Trophoblast cell (in vitro differentiated cells and primary cell): ENCODE measurements at regions not wholly inside any gene's neighbourhood (a gene's known extent, or its start where the extent isn't known, plus 50 kb on each side); places are given as distances from the start of the nearest gene placed in this dataset.
"Not testable (repeated sequence)": the region's sequence is repeated elsewhere in the genome, so short reads cannot be mapped to it uniquely, and the experiment has no call there.

ENCODE experiments used
- DNase-seq, 2 donors: peaks; one replicate each; pipeline ENCODE4 v3.0.0-alpha.2; 2016
- H2AFZ ChIP-seq: 2 replicates; pipeline ENCODE4 v1.6.1; 2013; ENCODE audit warnings: low read length, moderate library complexity, mild to moderate bottlenecking; ENCODE audit not compliant: insufficient read depth, poor library complexity
- H2AK5ac ChIP-seq: 2 replicates; pipeline ENCODE4 v1.6.1; 2013; ENCODE audit warnings: mild to moderate bottlenecking, low read length
- H2BK120ac ChIP-seq: 2 replicates; pipeline ENCODE4 v1.6.1; 2013; ENCODE audit warnings: low read length, mild to moderate bottlenecking, moderate library complexity; ENCODE audit not compliant: insufficient read depth, poor library complexity
- H2BK12ac ChIP-seq: 2 replicates; pipeline ENCODE4 v1.6.1; 2013; ENCODE audit warnings: mild to moderate bottlenecking, low read length, moderate library complexity
- H2BK5ac ChIP-seq: 2 replicates; pipeline ENCODE4 v1.6.1; 2013; ENCODE audit warnings: low read length, low read depth, moderate library complexity, mild to moderate bottlenecking; ENCODE audit not compliant: poor library complexity
- H3K14ac ChIP-seq: 2 replicates; pipeline ENCODE4 v1.6.1; 2013; ENCODE audit warnings: mild to moderate bottlenecking, low read length
- H3K18ac ChIP-seq: 2 replicates; pipeline ENCODE4 v1.6.1; 2013; ENCODE audit warnings: mild to moderate bottlenecking, low read length
- H3K23ac ChIP-seq: 2 replicates; pipeline ENCODE4 v1.6.1; 2013; ENCODE audit warnings: low read length
- H3K27ac ChIP-seq: 2 replicates; pipeline ENCODE4 v1.5.1; 2013; ENCODE audit warnings: low read depth, mild to moderate bottlenecking, inconsistent platforms, low read length, moderate library complexity
- H3K27me3 ChIP-seq: 2 replicates; pipeline ENCODE4 v1.6.1; 2013; ENCODE audit warnings: inconsistent platforms, mild to moderate bottlenecking, low read length, moderate library complexity; ENCODE audit not compliant: insufficient read depth
- H3K36me3 ChIP-seq, 2 experiments: 1 replicate in 1 of 2; 2 replicates in 1 of 2; pipeline ENCODE4 v1.6.1; 2013; ENCODE audit warnings: low read length in 2 of 2, mild to moderate bottlenecking in 2 of 2, moderate library complexity in 1 of 2; ENCODE audit not compliant: insufficient read depth in 2 of 2, control insufficient read depth in 1 of 2
- H3K4ac ChIP-seq: 2 replicates; pipeline ENCODE4 v1.6.1; 2013; ENCODE audit warnings: low read depth, mild to moderate bottlenecking, low read length, moderate library complexity
- H3K4me1 ChIP-seq, 2 experiments: 1 replicate in 1 of 2; 2 replicates in 1 of 2; pipeline ENCODE4 v1.6.1; 2013; ENCODE audit warnings: low read length in 2 of 2, mild to moderate bottlenecking in 2 of 2, moderate library complexity in 1 of 2; ENCODE audit not compliant: insufficient read depth in 2 of 2, control insufficient read depth in 1 of 2
- H3K4me2 ChIP-seq: 2 replicates; pipeline ENCODE4 v1.6.1; 2013; ENCODE audit warnings: inconsistent platforms, mild to moderate bottlenecking, low read length, moderate library complexity
- H3K4me3 ChIP-seq: 2 replicates; pipeline ENCODE4 v1.5.1; 2013; ENCODE audit warnings: mild to moderate bottlenecking, low read depth, low read length, inconsistent platforms
- H3K79me1 ChIP-seq: one replicate; pipeline ENCODE4 v1.6.1; 2013; ENCODE audit warnings: low read length
- H3K79me2 ChIP-seq: 2 replicates; pipeline ENCODE4 v1.6.1; 2013; ENCODE audit warnings: low read length, mild to moderate bottlenecking; ENCODE audit not compliant: control insufficient read depth, insufficient read depth, poor library complexity
- H3K9ac ChIP-seq: 2 replicates; pipeline ENCODE4 v1.6.1; 2013; ENCODE audit warnings: mild to moderate bottlenecking, low read length
- H3K9me3 ChIP-seq: 2 replicates; pipeline ENCODE4 v1.6.1; 2013; ENCODE audit warnings: low read depth, mild to moderate bottlenecking, control low read depth, inconsistent platforms, low read length; ENCODE audit not compliant: insufficient read depth
- H4K12ac ChIP-seq: 2 replicates; pipeline ENCODE4 v1.6.1; 2013; ENCODE audit warnings: low read depth, mild to moderate bottlenecking, low read length, moderate library complexity
- H4K8ac ChIP-seq: 2 replicates; pipeline ENCODE4 v1.6.1; 2013; ENCODE audit warnings: low read depth, mild to moderate bottlenecking, low read length, moderate library complexity
- H4K91ac ChIP-seq: one replicate; pipeline ENCODE4 v1.6.1; 2013; ENCODE audit warnings: low read depth, mild to moderate bottlenecking, low read length, moderate library complexity
- whole genome bisulfite sequencing: extraction: QIAGEN DNeasy Blood & Tissue Kit; methylation state at CpG from one replicate; pipeline ENCODE4 v1.1.7; 2013; ENCODE audit warnings: missing lambda C conversion rate; ENCODE audit not compliant: insufficient read length, insufficient coverage; ENCODE audit errors: extremely low coverage; 5-methylcytosine and 5-hydroxymethylcytosine counted together

- not testable (repeated sequence) for H2BK120ac ChIP-seq, H3K79me1 ChIP-seq, H4K12ac ChIP-seq, H3K14ac ChIP-seq, H3K4me3 ChIP-seq, H3K9ac ChIP-seq, H2BK12ac ChIP-seq, H3K23ac ChIP-seq, H3K27ac ChIP-seq, DNase-seq, H2AFZ ChIP-seq, H3K9me3 ChIP-seq, H3K4me2 ChIP-seq, H3K18ac ChIP-seq, H3K4ac ChIP-seq, H2BK5ac ChIP-seq, H2AK5ac ChIP-seq, H4K91ac ChIP-seq, H3K27me3 ChIP-seq, H4K8ac ChIP-seq, H3K4me1 ChIP-seq, H3K79me2 ChIP-seq, H3K36me3 ChIP-seq
- WGBS: no CpG with 5 or more reads among the region's 20 CpGs
Observed at GRCh38 chr1:95297906-95298305, 63.9 kb downstream of the RWDD3 start.

- Histone ChIP-seq H4K8ac (no peak overlapping the region), H3K9me3 (no peaks in the 10 kb centered on the region), H3K4me1 (no peaks in the 10 kb centered on the region), H3K79me2 (no peaks in the 10 kb centered on the region), H2BK5ac (no peak overlapping the region), H3K9ac (no peak overlapping the region), H2AK5ac (no peak overlapping the region), H3K79me1 (no peaks in the 10 kb centered on the region), H2BK12ac (no peak overlapping the region), H3K27ac (no peak overlapping the region), H3K4ac (no peak overlapping the region), H4K91ac (no peak overlapping the region), H2AFZ (no peak overlapping the region), H4K12ac (no peak overlapping the region), H3K23ac (no peak overlapping the region), H3K36me3 (no peaks in the 10 kb centered on the region), H2BK120ac (no peak overlapping the region), H3K14ac (no peak overlapping the region), H3K27me3 (no peaks in the 10 kb centered on the region), H3K18ac (no peak overlapping the region), H3K4me3 (no peak overlapping the region), H3K4me2 (no peak overlapping the region)
- no peak for DNase-seq
Observed at GRCh38 chr1:95301091-95301490, 67.1 kb downstream of the RWDD3 start.

- Histone ChIP-seq H2BK12ac (no peak overlapping the region), H2AFZ (no peak overlapping the region), H2AK5ac (no peak overlapping the region), H3K14ac (no peak overlapping the region), H3K79me1 (no peaks in the 10 kb centered on the region), H3K79me2 (no peaks in the 10 kb centered on the region), H2BK120ac (no peak overlapping the region), H3K4me1 (no peaks in the 10 kb centered on the region), H3K36me3 (no peaks in the 10 kb centered on the region), H3K9ac (no peak overlapping the region), H3K9me3 (no peaks in the 10 kb centered on the region), H3K18ac (no peak overlapping the region), H3K23ac (no peak overlapping the region), H4K12ac (no peak overlapping the region), H4K91ac (no peak overlapping the region), H3K27ac (no peak overlapping the region), H3K4me2 (no peak overlapping the region), H3K27me3 (no peaks in the 10 kb centered on the region), H2BK5ac (no peak overlapping the region), H3K4ac (no peak overlapping the region), H3K4me3 (no peak overlapping the region), H4K8ac (no peak overlapping the region)
- no peak for DNase-seq
- WGBS: no CpG with 5 or more reads among the region's 3 CpGs
Observed at GRCh38 chr1:95301614-95302013, 67.6 kb downstream of the RWDD3 start.

- H4K8ac ChIP-seq: no peak overlapping the region
- no CpG with 5 or more reads among the region's 4 CpGs for WGBS
Observed at GRCh38 chr1:95304803-95305202, 70.8 kb downstream of the RWDD3 start.

More at GRCh38 chr1:95304803-95305202, 70.8 kb downstream of the RWDD3 start:
- H2BK120ac ChIP-seq: no peak overlapping the region
- no peak overlapping the region for H3K4me3 ChIP-seq
- no peak overlapping the region for H3K9ac ChIP-seq
- no peak overlapping the region for H3K23ac ChIP-seq
- DNase-seq: no peak
- H3K4me2 ChIP-seq: no peak overlapping the region
- H4K91ac ChIP-seq: no peak overlapping the region
- H2AK5ac ChIP-seq: no peak overlapping the region
- H4K12ac ChIP-seq: no peak overlapping the region
- no peak overlapping the region for H3K4ac ChIP-seq
- no peaks in the 10 kb centered on the region for H3K79me1 ChIP-seq
- no peaks in the 10 kb centered on the region for H3K9me3 ChIP-seq
- H2BK12ac ChIP-seq: no peak overlapping the region
- H3K14ac ChIP-seq: no peak overlapping the region
- H3K36me3 ChIP-seq: no peaks in the 10 kb centered on the region
- no peak overlapping the region for H2BK5ac ChIP-seq
- H3K4me1 ChIP-seq: no peaks in the 10 kb centered on the region
- no peak overlapping the region for H2AFZ ChIP-seq
- no peaks in the 10 kb centered on the region for H3K27me3 ChIP-seq
- H3K79me2 ChIP-seq: no peaks in the 10 kb centered on the region
- H3K18ac ChIP-seq: no peak overlapping the region
- no peak overlapping the region for H3K27ac ChIP-seq
